Astrocyte of the cerebellum (primary cell): ENCODE measurements at regions not wholly inside any gene's neighbourhood (a gene's known extent, or its start where the extent isn't known, plus 50 kb on each side); places are given as distances from the start of the nearest gene placed in this dataset.

Source experiments
- DNase-seq: peaks from one replicate; pipeline ENCODE4 v3.0.0-alpha.2; 2011; ENCODE audit warnings: low read depth
- H3K4me3 ChIP-seq: 2 replicates; pipeline ENCODE4 v1.5.1; 2011; ENCODE audit warnings: mild to moderate bottlenecking, low read depth, low read length, moderate library complexity
- CTCF ChIP-seq: IDR thresholded peaks from 2 replicates; pipeline ENCODE4 v1.5.1; 2012; ENCODE audit warnings: low read length, low read depth, moderate library complexity, mild to moderate bottlenecking; ENCODE audit errors: missing control alignments
- in situ Hi-C: cut with HindIII; loops from 2 replicates; pipeline ENCODE4 v1.10.0; 2017; ENCODE audit warnings: low sequenced_read_pairs

DNA sequence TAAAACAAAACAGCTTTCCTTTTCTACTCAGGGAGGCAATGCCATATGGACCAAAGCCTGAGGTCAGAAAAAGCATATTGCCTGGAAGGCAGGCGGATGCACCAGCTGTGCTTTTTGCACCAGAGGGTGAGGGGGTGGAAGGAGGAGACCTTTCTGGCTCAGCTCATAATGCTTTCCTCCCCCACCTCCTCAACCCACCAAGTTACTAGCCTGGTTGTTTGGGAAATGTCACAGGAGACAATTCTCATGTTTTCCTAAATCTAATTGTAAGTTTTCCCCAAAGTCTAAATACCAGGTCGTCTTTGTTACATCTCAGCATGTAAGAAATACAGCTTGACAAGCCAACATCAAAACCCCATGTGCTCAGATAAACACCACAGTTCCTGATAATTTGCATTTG is 72.6 kb upstream of the DMRTA1 start:
- in situ Hi-C loops, result no loop called here

GRCh38 chr9:22379272-22379671 is 67.4 kb upstream of the DMRTA1 start:
- in situ Hi-C loops, result no loop called here
- H3K4me3 ChIP-seq, result no peak overlapping the region
- TF ChIP-seq CTCF, result no peak
- no peak for DNase-seq

More for the DNA sequence above, 72.6 kb upstream of the DMRTA1 start:
- no peak for DNase-seq
- no peak for TF ChIP-seq CTCF
- H3K4me3 ChIP-seq, result no peak overlapping the region

DNA sequence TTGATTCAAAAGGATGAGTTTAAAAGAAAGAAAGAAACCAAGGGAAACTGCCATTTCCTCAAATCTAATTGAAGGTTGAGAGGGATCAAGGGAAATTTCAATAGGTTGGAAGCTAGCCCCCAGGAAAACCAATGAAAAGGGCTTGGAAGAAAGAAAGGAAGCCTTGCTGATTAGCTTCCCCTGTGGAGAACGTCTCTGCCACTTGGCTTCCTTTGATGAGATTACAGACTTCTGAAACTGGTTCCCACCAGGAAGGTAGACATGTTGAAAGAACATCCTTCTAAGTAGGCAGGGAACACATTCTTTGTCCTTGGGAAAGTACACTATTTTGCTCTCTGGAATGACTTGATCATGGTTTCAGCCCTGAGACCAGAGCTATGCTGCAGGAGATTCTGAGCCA is 65.5 kb upstream of the DMRTA1 start:
- DNase-seq, result no peak
- TF ChIP-seq CTCF, result no peak
- no peak overlapping the region for H3K4me3 ChIP-seq
- in situ Hi-C loops, result no loop called here

DNA sequence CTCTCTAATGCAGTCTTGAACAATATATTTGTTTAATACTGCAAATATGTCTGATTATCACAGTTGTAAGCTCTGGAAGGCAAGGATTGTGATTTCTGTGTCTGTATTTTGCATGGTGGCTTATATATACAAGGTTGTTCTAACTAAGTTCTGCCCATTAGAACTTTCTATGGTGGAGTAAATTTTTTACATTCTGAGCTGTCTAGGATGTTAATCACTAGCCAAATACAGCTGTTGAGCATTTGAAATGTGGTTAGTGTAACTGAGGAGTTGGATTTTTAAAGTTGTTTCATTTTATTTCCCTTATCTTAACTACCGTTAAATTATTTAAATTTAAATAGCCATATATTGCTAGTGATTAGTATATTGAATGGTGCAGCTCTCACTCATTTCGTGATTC is 64.3 kb upstream of the DMRTA1 start:
- no peak for TF ChIP-seq CTCF
- H3K4me3 ChIP-seq, result no peak overlapping the region
- DNase-seq, result no peak
- in situ Hi-C loops, result no loop called here

- no peak for DNase-seq
- in situ Hi-C loops, result no loop called here
- no peak for TF ChIP-seq CTCF
- H3K4me3 ChIP-seq, result no peak overlapping the region
Measured at GRCh38 chr9:22383718-22384117, 62.9 kb upstream of the DMRTA1 start.

DNA sequence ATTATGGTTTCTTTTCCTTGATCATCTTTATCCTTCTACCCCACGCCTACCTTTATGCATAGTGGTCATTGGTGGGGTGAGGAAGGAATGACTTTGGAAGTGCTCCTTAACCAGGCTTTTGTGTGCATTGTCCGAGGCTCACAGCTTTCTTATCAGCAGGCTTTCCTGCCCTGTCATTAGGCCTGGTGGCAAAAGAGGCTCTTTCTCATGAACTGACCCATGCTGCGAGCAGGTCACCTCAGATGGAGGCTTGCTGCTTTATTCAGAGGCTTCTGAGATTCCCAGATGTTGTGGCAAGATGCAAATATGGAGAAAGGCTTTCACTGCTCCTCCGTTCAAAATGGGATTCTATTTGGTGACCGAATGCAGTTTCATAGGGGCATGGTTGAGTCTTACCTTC is 57.4 kb upstream of the DMRTA1 start:
- DNase-seq, result no peak
- in situ Hi-C loops, result no loop called here
- TF ChIP-seq CTCF, result no peak
- H3K4me3 ChIP-seq, result no peak overlapping the region

- in situ Hi-C loops, result no loop called here
- H3K4me3 ChIP-seq, result no peak overlapping the region
- no peak for DNase-seq
- no peak for TF ChIP-seq CTCF
Measured at GRCh38 chr9:22392523-22392922, 54.1 kb upstream of the DMRTA1 start.
